ENCODE measurements at regions not wholly inside any gene's neighbourhood (a gene's known extent, or its start where the extent isn't known, plus 50 kb on each side); places are given as distances from the start of the nearest gene placed in this dataset.

DNA sequence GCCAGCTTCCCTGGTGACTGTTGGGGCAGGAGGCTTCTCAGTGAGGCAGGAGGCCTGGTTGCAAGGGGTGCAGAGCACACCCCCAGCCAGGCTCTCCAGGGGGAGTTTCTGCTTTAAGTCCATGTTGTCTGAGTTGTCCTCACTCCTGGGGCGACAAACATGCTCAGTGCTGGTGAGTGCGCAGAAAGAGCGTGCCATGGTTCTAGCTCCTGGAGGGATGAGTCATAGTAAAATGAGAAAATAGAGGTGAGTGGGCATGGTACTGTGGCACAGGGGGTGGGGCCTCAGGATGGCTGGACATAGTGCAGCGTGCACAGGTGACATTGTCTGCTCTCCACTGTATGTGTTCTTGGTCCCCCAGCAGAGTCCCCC is 457.2 kb upstream of the HS6ST1 start:
- DNase-seq (ENCODE audit: low read depth in 2 of 2) = no peak

DNA sequence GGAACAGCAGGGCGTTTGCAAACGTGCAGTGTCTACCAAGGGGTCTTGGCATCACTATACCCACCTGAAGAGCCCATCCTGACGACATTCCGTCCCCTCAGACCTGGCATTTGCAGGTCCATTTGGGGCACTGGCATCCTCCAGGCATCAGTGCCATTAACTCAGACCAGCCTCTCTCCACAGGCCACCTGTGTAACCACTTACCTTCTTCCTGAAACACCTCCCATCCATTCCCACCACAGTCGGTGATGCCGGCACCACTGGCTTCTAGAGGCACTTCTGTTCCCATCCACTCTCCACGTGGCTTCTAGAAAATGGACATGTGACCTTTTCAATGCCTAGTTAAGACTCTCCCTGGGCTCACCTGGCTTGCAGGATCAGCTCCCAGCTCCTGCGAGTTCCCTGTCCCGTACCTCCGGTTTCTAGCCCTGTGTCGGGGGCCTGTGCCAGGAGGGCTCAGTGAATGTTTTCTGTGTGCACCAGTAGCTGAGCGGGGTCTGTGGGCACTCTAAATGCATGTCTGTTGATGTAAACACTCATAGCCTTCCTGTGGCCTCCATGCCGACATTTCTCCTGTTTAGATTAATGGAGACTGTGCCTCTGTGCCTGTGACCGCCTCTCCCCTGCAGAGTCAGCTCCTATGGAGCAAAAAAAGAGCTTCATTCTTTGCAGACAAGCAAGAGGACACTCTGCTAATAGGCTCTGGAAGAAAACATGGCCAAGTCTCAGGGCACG is 458.0 kb upstream of the HS6ST1 start:
- DNase-seq (ENCODE audit: low read depth in 2 of 2) = no peak

DNA sequence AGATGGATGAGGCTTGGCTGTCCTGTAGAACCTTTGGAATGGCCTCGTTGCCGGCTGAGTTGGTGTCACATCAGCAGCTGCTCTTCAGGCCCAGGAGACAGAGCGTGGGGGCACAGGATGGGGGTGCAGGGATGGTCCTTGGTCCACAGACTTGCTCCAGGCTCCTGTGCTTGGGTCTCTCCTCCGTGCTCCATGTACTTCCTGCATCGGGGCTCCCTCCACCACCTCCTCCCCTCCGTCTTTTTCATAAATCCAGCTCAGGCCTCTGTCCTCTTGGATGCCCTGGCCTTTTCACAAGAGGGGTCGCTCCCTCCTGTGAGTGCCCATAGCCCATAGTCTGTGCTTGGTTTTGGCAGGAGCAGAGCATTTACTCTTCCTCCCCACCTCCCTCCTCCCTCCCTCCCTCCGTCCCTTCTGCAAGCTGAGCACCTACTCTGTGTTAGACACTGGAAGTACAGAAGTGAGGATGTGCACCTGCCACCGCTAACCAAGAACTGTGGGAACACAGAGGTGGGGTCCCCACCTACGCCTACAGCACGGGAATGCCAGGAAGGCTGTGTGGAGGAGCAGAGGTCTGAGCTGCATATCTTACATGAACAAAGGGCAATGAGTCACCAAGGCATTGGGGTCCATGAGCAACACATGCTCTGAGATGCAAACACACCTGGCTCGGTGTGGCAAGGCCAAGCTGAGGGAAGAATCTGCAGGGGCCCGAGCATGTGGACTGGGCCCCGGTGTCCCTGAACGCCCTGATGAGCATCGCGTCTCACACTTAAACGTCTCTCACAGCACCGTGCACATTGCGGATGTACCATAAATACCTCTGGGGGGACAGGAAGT is 458.7 kb upstream of the HS6ST1 start:
- no peak for DNase-seq (ENCODE audit: low read depth in 2 of 2)

GRCh38 chr2:128778843-128779242 is 460.2 kb upstream of the HS6ST1 start:
- no peak for DNase-seq (ENCODE audit: low read depth in 2 of 2)

- DNase-seq (ENCODE audit: low read depth in 2 of 2) = no peak
Measured at GRCh38 chr2:128779301-128780095, 460.8 kb upstream of the HS6ST1 start.

GRCh38 chr2:128780434-128781080 is 461.9 kb upstream of the HS6ST1 start:
- no peak for DNase-seq (ENCODE audit: low read depth in 2 of 2)

DNA sequence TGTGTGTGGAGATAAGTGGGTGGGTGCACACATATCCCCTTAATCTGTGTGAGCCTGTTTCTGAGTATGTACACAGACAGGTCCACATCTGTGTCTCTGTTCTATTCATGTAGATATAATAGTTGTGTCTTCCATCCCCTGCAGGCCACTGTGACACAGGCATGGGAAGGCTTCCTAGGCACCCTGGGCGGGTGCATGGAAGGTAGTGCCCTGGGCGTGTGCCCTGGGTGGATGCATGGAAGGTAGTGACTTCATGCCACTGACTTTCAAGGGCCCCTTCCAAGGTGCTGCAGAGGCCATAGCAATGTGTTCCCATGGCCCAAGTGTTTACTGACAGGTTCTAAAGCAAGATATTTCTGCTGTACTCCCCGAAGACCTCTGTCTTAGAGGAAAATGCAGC is 462.5 kb upstream of the HS6ST1 start:
- DNase-seq (ENCODE audit: low read depth in 2 of 2) = no peak

- no peak for DNase-seq (ENCODE audit: low read depth in 2 of 2)
Measured at GRCh38 chr2:128781585-128782385, 463.1 kb upstream of the HS6ST1 start.

DNA sequence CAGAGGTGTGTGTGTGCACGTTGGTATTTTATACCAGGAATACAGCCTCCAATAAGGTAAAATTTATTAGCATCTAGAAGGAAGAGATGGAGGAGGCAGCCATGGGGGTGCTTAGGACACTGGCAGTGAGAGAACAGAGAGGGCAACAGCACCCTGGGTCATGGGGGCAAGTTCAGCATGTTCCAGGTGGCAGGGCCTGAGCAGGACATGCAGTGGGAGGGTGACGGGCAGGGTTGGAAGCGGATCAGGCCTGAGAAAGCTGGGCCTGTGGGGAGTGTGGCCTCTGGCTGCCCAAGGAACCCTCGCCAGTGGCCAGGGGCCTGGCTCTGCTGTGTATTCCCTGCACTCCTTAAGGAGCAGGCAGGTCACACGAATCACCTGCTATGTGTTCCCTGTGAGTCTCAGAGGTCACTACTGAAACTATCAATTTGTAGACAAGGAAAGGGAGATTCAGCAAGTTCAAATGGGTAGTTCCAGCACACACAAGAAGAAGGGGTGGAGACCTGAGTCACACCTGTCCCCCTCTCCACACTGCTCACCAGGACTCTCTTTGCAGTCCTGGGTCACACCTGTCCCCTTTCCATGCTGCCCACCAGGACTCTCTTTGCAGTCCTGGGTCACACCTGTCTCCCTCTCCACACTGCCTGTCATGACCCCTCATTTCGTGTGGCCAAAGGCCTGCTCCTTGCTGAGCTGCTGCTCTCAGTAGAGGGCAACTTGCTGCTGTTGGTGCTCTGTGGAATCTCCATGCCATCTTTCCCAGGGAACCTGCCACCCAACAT is 463.9 kb upstream of the HS6ST1 start:
- no peak for DNase-seq (ENCODE audit: low read depth in 2 of 2)

DNA sequence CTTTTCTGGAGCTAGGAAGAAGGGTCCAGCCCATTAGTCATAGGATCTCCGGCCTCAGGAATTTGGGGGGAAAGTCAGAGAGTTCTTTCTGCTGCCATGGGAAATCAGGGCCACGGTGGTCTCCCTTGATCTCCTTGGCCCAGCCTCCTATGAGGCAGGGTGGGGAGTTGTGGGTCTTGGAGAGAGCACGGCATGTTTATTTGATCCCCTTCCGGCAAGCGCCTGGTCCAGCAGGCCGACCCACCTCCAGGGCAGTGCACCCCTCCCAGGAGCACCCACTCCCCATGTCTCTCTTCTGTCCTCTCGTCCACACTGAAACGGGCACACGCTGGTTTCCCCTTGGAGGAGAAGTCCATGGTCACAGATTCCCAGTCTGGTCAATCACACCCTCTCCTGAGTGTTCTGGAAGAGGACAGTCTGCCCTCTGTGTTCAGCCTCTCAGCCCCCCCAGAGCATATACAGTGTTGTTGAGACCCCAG is 464.6 kb upstream of the HS6ST1 start:
- no peak for DNase-seq (ENCODE audit: low read depth in 2 of 2)

- DNase-seq (ENCODE audit: low read depth in 2 of 2) = no peak
Measured at GRCh38 chr2:128783896-128784295, 465.2 kb upstream of the HS6ST1 start.

- no peak for DNase-seq (ENCODE audit: low read depth in 2 of 2)
Measured at GRCh38 chr2:128784626-128785306, 466.1 kb upstream of the HS6ST1 start.

DNA sequence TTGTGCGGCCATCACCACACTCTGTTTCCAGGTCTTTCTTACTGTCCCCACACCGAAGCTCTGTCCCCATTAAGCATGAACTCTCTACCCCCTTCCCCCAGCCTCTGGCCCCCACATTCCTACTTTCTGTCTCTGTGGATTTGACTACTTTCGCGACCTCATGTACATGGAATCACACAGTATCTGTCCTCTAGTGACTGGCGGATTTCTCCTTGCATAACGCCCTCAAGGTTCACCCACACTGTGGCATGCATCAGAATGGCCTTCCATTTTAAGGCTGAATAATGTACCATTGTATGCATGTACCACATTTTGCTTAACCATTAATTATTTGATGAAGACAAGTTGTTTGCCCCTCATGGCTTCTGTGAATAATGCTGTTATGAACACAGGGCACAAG is 467.6 kb upstream of the HS6ST1 start:
- no peak for DNase-seq (ENCODE audit: low read depth in 2 of 2)

GRCh38 chr2:128786741-128787478 is 468.2 kb upstream of the HS6ST1 start:
- no peak for DNase-seq (ENCODE audit: low read depth in 2 of 2)

GRCh38 chr2:128787616-128788015 is 468.9 kb upstream of the HS6ST1 start:
- no peak for DNase-seq (ENCODE audit: low read depth in 2 of 2)

DNA sequence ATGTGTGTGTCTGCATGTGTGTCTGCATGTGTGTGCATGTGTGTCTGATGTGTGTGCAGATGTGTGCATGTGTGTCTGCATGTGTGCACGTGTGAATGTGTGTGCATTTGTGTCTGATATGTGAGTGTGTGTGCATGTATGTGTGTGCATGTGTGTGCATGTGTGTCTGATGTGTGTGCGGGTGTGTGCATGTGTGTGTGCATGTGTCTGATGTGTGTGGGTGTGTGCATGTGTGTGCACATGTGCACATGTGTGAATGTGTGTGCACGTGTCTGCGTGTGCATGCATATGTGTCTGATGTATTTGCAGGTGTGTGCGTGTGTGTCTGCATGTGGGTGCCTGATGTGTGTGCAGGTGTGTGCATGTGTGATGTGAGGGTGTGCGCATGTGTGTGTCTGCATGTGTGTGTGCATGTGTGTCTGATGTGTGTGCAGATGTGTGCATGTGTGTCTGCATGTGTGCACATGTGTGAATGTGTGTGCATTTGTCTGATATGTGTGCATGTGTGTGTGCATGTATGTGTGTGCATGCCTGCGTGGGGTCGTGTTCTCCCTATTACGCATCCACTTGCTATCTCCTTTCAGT is 470.1 kb upstream of the HS6ST1 start:
- no peak for DNase-seq (ENCODE audit: low read depth in 2 of 2)

DNA sequence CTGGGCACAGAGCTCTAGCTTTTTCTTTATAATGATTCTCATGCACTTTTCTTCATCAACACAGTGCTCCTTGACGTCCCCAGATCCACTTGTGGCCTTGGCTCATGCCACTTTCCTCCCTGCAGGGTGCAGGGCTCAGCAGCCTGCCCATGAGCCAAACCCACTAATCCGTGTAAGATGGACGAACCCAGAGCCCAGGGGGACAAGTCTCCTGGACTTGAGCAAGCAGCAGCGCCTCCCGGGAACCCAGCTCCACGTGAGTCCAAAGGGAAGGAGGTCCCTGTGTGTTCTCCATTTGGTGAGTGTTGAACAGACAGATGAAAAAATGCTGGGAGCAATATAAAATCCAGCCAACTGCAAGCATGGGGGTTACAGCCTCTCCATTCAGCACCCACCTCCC is 470.6 kb upstream of the HS6ST1 start:
- no peak for DNase-seq (ENCODE audit: low read depth in 2 of 2)

DNA sequence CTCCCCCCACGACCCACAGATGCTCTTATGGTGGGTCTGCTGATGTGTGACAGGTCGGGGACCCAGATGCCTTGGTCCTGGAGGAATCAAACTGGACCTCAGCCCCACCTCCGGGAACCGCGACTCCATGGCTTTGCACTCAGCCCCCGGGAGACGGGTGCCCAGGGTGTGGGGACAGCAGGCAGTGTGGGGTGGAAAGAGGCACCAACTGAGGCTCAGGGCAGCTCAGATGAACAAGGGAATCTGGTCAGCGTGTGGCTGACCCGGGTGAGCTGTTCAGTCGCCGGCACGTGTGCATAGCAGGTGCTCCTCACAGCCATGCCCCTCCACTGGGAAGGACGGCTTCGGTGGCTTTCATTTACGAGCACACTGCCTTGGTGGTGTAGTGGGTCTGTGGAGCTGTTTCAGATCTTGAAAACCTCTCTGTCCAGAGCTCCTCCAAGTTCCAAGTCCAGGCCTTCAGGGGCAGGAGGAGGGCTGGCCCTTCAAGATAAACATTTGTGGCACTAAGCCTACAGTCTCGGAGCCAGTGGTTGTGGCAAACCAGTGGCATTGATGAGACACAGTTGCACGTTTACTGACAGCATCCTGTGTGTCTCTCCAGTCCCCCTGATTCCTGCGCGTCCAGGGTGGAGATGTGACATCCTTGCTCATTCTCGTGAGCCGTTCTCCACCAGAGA is 471.2 kb upstream of the HS6ST1 start:
- DNase-seq (ENCODE audit: low read depth in 2 of 2) = no peak

All from stimulated activated CD8-positive, alpha-beta memory T cell treated with anti-CD3 and anti-CD28 coated beads, Interleukin-2, amount 100 ng/mL, for 1 hour (primary cell).